Midbrain (tissue), 1 donor: ENCODE measurements at regions not wholly inside any gene's neighbourhood (a gene's known extent, or its start where the extent isn't known, plus 50 kb on each side); places are given as distances from the start of the nearest gene placed in this dataset.

Experiments
- DNase-seq: peaks from one replicate; lab custom pipeline; 2025; lab: John Stamatoyannopoulos, UW

GRCh38 chr6:156413154-156413553 lies 364.0 kb upstream of the ARID1B start:
- DNase-seq = no peak

- DNase-seq = no peak
These were observed 366.5 kb upstream of the ARID1B start for GRCh38 chr6:156410649-156411048.

GRCh38 chr6:156408655-156409054 lies 368.5 kb upstream of the ARID1B start:
- DNase-seq = no peak

GRCh38 chr6:156407334-156407733 lies 369.8 kb upstream of the ARID1B start:
- DNase-seq = no peak

GRCh38 chr6:156406688-156407087 lies 370.5 kb upstream of the ARID1B start:
- no peak for DNase-seq

DNA sequence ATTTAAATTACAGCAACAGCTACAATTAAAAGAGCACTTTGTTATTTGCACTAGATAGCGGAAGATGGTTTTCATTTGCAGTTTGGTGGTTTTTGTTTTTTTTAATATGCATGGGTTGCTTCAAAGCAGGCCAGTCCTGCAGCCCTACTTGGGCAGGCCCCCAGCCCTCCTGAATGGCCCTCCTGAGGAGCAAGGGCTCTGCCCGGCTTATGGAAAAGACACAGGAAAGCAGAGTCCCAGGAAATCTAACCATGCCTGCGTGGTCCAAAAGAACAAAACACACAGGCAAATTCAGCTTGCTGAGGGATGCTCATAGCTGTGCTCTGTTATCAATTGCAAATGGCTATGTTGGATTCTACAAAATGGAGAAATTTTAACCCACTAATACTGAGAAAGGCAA lies 371.1 kb upstream of the ARID1B start:
- no peak for DNase-seq

DNA sequence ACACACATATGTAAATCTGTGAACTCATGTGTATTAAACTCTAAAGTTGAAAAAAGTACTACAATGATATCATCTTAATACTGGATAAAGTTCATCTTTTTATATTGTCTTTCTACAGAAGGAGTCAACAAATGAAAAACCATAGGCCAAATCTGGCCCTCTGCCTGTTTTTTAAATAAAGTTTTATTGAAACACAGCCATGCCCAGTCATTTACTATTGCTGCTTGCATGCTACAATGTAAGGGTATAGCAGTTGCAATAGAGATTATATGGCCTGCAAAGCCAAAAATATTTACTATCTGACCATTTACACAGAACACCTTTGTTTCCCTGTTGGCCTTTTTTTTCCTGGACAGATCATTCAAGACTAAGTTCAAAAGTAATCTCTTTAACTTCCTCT lies 374.6 kb upstream of the ARID1B start:
- DNase-seq = no peak

DNA sequence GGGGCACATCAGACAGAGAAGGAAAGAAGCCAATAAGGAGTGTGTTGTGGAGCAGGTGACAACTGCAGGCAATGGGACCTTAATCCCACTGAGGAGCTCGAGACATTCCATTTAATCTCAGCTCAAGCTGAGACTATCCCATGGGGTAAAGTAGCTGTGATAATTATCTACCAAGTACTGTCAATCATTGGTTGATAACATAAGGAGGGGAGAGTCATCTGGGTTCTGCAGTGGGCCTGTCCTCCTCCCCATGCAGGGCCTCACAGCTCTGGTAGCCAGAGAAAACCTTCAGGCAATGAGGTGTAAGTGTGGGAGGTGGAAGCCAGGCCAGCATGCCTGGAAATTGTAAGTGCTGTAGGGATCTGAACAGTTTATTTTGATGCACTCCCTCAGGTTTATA lies 375.0 kb upstream of the ARID1B start:
- no peak for DNase-seq

DNA sequence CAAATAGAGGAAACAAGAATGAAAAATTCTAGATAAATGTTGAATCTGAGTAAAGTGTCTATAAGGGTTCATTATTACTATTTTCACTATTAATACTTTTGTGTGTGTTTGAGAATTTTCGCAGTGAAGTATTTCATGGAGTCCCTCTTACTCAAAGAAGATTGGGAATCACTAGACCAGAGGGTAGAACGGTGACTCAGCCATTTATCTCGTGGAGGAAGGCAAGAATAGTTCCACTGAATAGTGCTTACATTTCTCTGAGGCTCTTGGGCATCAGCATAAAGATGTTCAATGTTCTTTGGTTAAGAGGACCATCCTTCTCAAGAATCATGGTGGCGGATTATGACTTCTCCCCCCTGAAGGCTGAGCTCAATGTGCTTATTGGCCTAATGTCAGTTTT lies 376.7 kb upstream of the ARID1B start:
- no peak for DNase-seq

DNA sequence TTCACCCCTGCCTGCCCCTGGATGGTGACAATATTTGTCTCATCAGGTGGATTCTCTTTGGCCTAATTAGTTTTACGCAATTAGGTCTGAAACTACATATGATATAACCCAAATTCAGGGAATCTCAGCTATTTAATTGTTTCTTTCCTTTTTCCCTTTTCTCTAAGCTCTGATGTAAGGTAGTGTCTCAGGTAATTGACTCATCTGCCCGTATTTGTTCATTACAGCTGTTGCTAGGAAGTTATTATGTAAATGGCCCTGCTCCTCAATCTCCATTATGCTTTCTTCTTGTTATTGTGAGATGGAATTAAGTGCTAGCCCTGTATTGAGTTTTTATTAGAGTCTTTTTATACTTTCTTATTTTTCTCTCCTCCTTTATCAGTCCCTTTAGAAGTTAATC lies 378.2 kb upstream of the ARID1B start:
- DNase-seq = no peak

- no peak for DNase-seq
These were observed 378.8 kb upstream of the ARID1B start for GRCh38 chr6:156398371-156398770.

- DNase-seq = no peak
These were observed 380.3 kb upstream of the ARID1B start for GRCh38 chr6:156396791-156397418.

DNA sequence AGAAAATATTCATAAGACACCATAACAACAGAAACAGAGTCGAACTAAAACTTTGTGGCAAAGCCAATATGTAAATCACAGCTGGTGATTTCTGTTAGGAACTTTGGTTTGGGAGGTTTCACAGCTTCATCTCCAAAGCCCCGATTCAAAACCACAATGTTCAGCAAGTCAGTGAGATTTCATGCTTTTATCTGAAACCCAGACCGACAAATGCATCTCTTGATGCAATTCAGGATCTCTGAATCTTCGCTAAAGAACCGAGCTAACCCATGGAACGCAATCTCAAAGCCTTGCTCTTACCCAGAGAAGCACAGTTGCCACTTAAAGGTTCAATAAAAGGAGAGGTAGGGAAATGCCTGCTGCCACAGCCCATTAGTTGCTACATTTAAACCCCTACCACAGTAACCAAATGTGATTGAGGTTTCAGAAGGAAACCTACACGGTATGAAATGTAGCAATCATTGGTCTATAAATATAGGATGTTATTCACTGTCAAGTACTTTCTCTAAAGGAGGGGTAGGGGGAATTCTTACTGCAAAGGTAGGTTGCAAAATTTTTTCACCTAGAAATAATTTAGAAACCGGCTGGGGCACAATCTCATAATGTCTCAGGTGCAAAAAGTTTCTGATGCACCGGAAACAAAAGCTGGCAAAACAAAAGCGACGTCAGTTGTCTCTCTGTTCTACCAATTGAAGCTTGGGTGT lies 381.0 kb upstream of the ARID1B start:
- no peak for DNase-seq

DNA sequence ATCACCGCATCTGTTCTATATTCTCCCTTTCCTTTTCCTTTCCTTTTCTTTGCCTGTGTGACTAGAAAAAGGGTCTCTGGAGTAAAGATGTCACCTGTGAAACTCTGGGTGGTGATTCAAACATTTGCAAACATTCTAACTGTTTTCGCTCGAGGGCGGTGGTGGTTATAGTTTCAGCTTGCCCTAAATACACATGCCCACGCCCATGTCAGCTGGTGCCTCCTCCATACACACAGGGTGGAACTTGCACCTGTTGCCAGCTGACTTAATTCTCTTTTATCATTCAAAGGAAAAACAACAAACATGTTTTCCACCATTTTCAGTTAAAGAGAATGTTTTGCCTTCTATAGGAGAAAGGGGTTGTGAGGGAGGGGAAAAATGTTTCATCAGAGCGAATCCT lies 381.9 kb upstream of the ARID1B start:
- DNase-seq = no peak

DNA sequence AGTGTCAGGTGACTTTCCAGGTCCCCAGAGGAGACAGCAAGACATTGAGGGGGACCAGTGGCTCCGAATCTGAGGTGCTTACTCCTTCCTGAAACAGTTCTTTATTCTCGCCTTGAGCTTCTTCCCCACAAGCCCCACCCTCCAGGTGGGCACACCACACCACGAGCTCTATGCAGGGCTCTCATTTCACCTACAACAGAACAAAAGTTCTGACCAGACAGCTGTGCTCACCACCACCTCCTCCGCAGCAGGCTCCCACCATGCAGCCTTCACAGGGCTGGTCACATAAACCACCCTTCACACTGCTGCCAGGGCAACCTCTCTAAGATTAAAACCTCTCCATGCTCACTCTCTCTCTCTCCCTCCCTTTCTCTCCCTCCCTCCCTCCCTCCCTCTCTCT lies 384.5 kb upstream of the ARID1B start:
- no peak for DNase-seq

- DNase-seq = no peak
These were observed 385.2 kb upstream of the ARID1B start for GRCh38 chr6:156391977-156392376.

DNA sequence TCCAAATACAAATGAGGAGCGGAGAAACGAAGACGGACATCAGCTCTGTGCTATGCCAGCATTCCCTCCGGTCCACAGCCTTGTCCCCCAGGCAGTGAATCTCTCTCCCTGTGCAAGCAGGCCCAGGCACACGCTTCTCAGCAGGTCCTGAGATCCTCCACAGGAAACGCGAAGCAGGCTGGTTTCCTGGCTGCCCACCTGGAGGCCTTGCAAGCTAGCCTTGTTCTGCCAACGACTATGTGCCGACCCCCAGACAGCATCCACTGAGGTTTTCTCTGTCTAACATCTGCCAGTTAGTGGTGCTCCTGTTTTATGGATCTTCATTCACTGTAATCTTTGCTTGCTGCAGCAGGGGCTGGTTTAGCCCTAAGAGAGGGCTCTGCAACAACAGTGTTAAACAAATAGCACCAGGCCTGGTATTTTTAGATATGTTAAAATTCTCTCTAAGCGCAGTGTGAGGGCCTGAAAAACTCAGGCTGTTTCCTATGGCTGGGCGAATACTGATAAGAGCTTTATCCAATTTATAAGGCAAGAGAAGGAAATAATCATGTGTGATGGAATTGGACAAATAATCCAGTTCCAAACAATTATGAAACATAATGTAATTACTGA lies 386.0 kb upstream of the ARID1B start:
- no peak for DNase-seq

GRCh38 chr6:156390621-156391020 lies 386.6 kb upstream of the ARID1B start:
- no peak for DNase-seq

- no peak for DNase-seq
These were observed 387.9 kb upstream of the ARID1B start for GRCh38 chr6:156389296-156389695.

- no peak for DNase-seq
These were observed 389.7 kb upstream of the ARID1B start for GRCh38 chr6:156387472-156387871.

DNA sequence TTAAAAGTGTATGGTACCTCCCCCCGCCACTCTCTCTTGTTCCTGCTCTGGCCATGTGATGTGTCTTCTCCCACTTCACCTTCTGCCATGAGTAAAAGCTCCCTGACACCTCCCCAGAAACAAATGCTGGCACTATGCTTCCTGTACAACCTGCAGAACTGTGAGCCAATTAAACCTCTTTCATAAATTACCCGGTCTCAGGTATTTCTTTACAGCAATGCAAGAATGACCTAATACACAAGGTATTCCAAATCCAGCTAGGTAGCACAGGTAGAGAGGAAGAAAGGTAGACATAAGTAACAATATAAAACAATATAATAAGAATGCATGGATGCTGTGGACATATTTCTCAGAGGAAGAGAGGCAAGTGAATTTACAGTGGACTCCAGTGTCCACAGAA lies 394.1 kb upstream of the ARID1B start:
- DNase-seq = no peak

DNA sequence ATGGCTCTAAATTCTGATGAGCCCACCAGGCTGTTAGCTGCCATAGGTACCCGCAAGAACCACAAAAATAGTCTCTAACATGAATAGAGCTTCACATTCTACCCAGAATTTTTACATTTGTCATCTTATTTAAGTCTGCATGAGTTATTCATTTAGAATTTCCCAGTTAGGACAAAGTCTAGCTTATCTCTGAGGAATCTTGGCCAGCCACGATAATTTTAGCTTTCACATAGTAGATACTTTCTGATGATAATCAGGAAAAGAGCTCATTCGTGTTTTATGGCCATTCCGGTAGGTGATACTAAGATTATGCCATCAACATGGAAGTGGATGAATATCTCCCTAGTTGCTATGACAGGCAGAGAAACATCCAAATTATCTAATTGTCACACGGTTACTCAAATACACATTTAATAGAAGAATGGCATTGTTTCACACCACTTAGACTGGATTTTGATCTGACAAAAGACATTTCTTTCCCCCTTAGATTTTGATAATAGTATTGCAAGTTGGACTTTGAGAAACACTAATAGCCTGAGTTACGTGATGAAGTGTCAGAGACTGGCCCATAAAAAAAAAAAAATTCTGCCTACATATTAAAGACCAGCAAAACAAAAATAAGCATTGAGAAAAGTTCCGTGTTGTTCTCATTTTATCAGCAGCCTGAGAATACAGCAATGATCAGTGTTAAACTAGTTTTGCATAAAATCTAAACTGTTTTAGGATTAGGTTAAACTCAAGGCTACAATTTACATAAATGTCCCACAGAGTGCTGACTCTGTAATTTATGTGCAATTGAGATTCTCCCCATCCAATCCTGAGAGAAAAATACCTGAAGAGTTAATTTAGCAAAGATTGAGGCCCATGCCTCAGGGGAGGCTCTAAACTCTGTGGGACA lies 397.5 kb upstream of the ARID1B start:
- DNase-seq = no peak

GRCh38 chr6:156378853-156379252 lies 398.3 kb upstream of the ARID1B start:
- DNase-seq = no peak
